ENCODE measurements at regions not wholly inside any gene's neighbourhood (a gene's known extent, or its start where the extent isn't known, plus 50 kb on each side); places are given as distances from the start of the nearest gene placed in this dataset.

DNA sequence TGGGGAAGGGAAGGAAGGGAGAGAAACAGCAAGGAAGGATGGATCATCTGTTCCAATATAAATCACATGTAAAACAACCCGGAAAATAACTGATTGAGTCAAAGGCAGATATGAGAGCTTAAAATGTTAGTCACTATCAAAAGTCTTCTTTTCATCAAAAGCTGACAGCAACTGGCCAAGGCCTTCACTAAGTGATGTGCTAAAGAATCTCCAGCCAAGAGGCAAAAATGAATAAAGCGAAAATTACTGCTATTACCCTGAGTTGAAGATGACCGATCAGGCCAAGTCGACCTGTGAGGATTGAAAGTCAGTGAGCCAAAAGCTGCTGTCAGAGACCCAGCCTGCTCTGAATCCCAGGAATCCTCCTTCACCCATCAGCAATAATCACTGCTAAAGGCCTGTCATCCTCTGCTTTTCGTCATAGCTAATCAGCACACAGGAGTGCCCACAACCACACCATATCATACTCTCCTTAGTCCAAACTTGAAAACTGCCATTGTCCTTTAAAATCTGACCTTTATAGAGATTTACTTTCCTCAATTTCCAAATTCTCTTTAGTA lies 736.9 kb downstream of the TLE1 start:
- no peak for ATAC-seq
- no peak for DNase-seq (ENCODE audit: low spot score)

DNA sequence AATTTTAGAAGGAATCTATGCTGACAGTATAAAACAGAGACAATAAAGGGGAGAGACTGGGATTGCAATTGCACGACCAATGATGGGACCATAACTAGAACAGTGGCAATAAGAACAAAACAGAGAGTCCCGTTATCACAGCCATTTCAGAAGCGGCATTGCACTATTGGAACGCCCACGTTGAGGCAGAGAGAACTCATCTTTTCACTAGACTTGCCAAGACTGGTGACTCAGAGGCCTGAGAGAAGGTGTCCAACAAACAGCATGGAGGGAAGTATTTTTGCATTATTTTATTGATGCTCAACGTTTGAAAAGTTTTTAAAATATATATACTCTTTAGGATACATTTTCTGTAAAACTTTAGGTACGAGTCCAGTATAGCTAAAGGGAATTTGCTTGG lies 737.7 kb downstream of the TLE1 start:
- DNase-seq (ENCODE audit: low spot score), result no peak
- no peak for ATAC-seq

- no peak for DNase-seq (ENCODE audit: low spot score)
- ATAC-seq, result no peak
Measured at GRCh38 chr9:80948876-80949275, 740.5 kb downstream of the TLE1 start.

GRCh38 chr9:80948066-80948465 lies 741.3 kb downstream of the TLE1 start:
- DNase-seq (ENCODE audit: low spot score) (no peak), ATAC-seq (no peak)

DNA sequence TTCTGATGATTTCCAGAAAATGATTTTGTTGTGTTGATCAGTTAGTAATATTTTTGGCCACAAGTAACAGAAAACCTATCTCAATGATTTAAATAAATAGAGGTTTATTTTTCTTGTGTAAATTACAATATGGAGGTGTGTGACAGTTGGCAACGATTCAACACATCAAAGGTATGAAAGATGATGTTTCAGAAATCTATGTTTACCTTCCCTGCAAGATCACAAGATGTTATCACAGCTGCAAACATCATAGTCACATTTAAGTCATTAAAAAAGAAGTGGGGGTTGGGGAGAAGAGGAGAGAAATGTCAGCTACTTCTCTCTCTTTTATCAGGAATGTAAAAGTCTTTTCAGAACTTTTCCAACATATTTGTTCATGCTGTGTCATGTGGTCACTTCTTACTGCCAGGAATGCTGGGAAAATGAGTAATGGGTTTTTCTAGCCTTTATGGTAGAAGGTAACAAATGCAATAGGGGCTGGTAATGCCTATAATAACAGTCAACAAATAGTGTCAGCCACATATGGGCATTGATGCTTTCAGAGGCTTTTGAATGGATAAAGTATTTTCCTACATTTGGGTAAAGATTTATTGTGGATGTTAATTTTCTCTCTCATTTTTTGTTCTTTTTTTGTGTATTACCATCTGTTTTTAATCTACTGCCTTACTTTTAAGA lies 742.7 kb downstream of the TLE1 start:
- DNase-seq (ENCODE audit: low spot score), result no peak
- ATAC-seq, result no peak

GRCh38 chr9:80945436-80945835 lies 743.9 kb downstream of the TLE1 start:
- DNase-seq (ENCODE audit: low spot score) (no peak), ATAC-seq (no peak)

DNA sequence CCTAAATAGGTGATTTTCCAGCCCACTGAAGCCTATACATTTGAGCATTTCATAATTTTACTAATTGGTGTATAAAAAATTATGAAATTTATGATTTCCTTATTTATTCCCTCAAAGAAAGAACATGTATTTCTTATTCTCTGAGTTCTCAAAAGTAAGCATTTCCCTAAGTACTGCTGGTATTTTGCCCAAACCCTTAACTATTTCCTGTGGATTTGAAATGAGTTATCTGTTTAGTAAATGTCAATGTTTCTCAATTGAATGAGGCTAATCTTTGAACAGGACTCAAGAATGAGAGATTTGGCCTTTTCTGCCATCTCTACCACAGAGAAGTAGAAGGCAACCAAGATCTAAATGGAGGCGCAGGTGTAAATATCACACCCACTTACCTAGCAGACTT lies 751.7 kb downstream of the TLE1 start:
- ATAC-seq, result no peak
- DNase-seq (ENCODE audit: low spot score), result no peak

GRCh38 chr9:80934095-80934494 lies 755.3 kb downstream of the TLE1 start:
- ATAC-seq, result no peak
- no peak for DNase-seq (ENCODE audit: low spot score)

DNA sequence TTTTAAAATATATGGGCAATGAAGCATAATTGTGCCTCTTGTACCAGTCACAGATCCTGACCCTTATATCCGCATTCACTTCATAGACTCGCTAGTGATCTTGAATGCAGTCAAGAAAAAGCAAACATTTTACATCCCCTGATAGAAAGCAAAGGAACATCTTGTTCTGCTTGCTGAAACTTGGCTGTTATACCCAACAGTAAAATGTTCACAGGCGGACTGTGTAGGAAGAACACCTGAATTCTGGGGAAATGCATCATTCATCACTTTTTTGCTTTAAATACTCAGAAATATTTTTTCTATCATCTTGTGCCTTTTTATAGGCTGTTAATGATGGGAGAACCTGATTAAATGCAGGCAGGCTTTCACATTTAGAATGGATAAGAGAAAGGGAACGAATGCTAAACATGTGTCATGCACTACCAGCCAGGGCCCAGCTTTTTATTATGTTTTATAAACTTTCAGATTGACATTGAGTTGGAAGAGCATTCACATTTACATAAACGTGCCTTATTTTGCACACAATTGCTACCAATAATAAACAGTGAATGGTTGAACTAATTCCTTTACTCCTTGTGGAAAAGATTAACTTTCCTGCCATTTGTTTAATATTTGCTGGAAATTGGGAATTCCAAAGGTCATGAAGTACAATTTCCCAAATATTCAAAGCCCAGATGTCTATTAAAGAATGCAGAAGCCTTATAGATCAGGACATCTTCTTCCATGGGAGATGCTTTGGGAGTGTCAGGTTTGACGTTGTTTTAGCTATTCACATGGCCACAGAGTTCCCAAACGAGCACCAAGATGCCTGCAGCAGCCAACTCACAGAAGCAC lies 756.2 kb downstream of the TLE1 start:
- DNase-seq (ENCODE audit: low spot score), result no peak
- ATAC-seq, result no peak

GRCh38 chr9:80932181-80932580 lies 757.2 kb downstream of the TLE1 start:
- DNase-seq (ENCODE audit: low spot score) (no peak), ATAC-seq (no peak)

DNA sequence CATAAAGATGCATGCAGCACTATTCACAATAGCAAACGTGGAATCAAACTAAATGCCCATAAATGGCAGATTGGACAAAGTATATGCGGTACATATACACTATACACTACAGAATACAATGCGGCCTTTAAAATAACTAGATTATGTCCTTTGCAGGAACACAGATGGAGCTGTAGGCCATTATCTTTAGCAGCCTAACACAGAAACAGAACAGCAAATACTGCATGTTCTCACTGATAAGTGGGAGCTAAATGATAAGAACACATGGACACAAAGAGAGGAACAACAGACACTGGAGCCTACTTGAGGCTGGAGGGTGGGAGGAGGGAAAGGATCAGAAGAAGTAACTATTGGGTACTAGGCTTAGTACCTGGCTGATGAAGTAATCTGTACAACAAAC lies 758.2 kb downstream of the TLE1 start:
- ATAC-seq (no peak), DNase-seq (ENCODE audit: low spot score) (no peak)

GRCh38 chr9:80928697-80929096 lies 760.6 kb downstream of the TLE1 start:
- no peak for ATAC-seq
- DNase-seq (ENCODE audit: low spot score), result no peak

- DNase-seq (ENCODE audit: low spot score) (no peak), ATAC-seq (no peak)
Measured at GRCh38 chr9:80926611-80927010, 762.7 kb downstream of the TLE1 start.

DNA sequence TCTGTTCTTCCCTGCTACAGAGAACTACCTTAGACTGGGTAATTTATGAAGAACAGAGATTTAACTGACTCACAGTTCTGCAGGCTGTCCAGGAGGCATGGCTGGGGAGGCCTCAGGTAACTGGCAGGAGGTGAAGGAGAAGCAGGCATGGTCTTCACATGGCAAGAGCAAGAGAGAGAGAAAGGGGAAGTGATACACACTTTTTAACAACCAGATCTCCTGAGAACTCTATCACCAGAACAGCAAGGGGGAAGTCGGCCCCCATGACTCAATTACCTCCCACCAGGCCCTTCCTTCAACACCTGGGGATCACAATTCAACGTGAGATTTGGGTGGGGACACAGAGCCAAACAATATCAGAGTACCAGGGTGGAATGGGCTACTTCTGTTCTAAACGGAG lies 766.8 kb downstream of the TLE1 start:
- no peak for ATAC-seq
- no peak for DNase-seq (ENCODE audit: low spot score)

GRCh38 chr9:80906728-80907127 lies 782.6 kb downstream of the TLE1 start:
- DNase-seq (ENCODE audit: low spot score) (no peak), ATAC-seq (no peak)

DNA sequence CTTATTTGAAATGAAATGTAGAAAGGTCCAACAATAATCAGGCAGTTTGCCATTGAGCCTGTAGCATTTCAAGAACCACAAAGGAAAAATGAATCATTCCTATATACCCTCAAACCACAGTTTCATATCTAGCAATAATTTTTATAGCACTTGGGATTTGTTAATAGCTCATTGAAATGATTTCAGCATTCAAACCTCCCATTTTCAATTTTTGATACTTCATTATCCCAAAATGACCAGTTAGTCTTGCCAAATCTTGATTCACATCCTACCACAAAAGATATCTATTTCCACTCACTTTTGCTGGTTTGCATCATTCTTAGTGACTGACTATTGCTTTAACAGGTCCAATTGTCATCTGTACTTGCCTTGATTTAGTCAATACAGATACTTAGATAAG lies 790.1 kb downstream of the TLE1 start:
- ATAC-seq (no peak), DNase-seq (ENCODE audit: low spot score) (no peak)

GRCh38 chr9:80893190-80893589 lies 796.2 kb downstream of the TLE1 start:
- ATAC-seq (no peak), DNase-seq (ENCODE audit: low spot score) (no peak)

DNA sequence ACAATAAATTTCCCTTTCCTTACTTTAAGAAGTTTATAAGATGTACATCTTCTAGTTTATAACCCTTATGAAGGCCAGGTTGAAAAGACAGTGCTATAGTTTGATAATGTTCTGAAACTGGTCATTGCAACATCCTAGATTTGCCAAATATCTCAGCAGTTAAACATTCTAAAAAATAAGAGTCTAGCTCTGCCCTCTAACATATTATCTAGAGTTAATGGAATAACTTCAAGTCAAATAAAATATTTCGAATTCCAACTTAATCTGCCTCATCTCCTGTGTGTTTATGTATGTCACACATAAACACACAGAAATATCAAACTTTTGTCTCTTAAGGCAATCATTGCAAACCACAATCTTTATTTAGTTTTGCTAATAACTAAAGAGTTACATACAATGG lies 796.6 kb downstream of the TLE1 start:
- DNase-seq (ENCODE audit: low spot score), result no peak
- ATAC-seq, result no peak

GRCh38 chr9:80890124-80890523 lies 799.2 kb downstream of the TLE1 start:
- ATAC-seq (no peak), DNase-seq (ENCODE audit: low spot score) (no peak)

DNA sequence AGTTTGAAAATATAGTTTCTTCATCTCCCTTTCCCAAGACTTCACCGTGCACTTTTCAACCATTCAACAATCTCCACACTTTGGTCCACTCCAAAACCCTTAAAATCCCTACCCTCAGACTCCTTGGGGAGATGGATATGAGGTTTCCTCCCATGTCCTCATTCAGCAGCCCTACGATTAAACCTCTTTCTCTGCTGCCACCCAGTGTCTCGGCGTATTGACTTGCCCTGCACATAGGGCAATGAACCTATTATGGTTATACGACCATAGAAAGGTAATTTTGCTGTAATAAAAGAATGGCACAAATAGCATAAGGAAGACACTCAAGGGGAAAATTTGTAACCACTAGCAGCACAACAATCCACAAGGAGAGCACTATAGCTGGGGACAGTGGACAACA lies 803.5 kb downstream of the TLE1 start:
- no peak for DNase-seq (ENCODE audit: low spot score)
- ATAC-seq, result peak; percentile 46

GRCh38 chr9:80883826-80884579 lies 805.3 kb downstream of the TLE1 start:
- DNase-seq (ENCODE audit: low spot score) (no peak), ATAC-seq (no peak)

GRCh38 chr9:80883426-80883825 lies 805.9 kb downstream of the TLE1 start:
- no peak for ATAC-seq
- DNase-seq (ENCODE audit: low spot score), result no peak
